Activated CD8-positive, alpha-beta T cell treated with anti-CD3 and anti-CD28 coated beads for 36 hours (primary cell): ENCODE measurements at regions not wholly inside any gene's neighbourhood (a gene's known extent, or its start where the extent isn't known, plus 50 kb on each side); places are given as distances from the start of the nearest gene placed in this dataset.

Experiments used
- ATAC-seq: fragments of 200-7000 bp; cut with Tn5 transposase; one replicate; pipeline ENCODE4 v1.10.0; 2021; ENCODE audit warnings: mild to moderate bottlenecking, moderate library complexity
- CTCF ChIA-PET: fragments of 350-600 bp; sonication (Branson Sonifier 250); formaldehyde crosslinking; loops from one replicate; lab custom pipeline; 2021; ENCODE audit warnings: antibody characterized with exemption; lab: Charles Lee
- POLR2A ChIA-PET: fragments of 350-600 bp; sonication (Branson Sonifier 250); formaldehyde crosslinking; loops from one replicate; lab custom pipeline; 2021; ENCODE audit warnings: antibody characterized with exemption; lab: Charles Lee
- DNase-seq: peaks from one replicate; pipeline ENCODE4 v3.0.0-alpha.2; 2020
- H3K27ac Mint-ChIP-seq: one replicate; pipeline ENCODE4 v1.8.0; 2021; ENCODE audit warnings: mild to moderate bottlenecking, mixed read lengths
- H3K27me3 Mint-ChIP-seq: one replicate; pipeline ENCODE4 v1.8.0; 2021; ENCODE audit warnings: mixed read lengths
- H3K36me3 Mint-ChIP-seq: one replicate; pipeline ENCODE4 v1.8.0; 2021; ENCODE audit warnings: low read depth, mixed read lengths
- H3K4me1 Mint-ChIP-seq: one replicate; pipeline ENCODE4 v1.8.0; 2021; ENCODE audit warnings: low read depth, mixed read lengths
- H3K4me3 Mint-ChIP-seq: one replicate; pipeline ENCODE4 v1.8.0; 2021; ENCODE audit warnings: mild to moderate bottlenecking, moderate library complexity, mixed read lengths
- H3K9me3 Mint-ChIP-seq: one replicate; pipeline ENCODE4 v1.8.0; 2021; ENCODE audit warnings: mixed read lengths
- intact Hi-C: fragments of 100-400 bp; cut with micrococcal nuclease; formaldehyde crosslinking; loops from one replicate; pipeline ENCODE4 v1.10.0; 2022
- TF ChIP-seq, protein P1 (sequence below): fragments of 200-600 bp; IDR thresholded peaks from one replicate; pipeline ENCODE4 v1.8.0; 2022; ENCODE audit warnings: antibody characterized with exemption, mild to moderate bottlenecking

DNA sequence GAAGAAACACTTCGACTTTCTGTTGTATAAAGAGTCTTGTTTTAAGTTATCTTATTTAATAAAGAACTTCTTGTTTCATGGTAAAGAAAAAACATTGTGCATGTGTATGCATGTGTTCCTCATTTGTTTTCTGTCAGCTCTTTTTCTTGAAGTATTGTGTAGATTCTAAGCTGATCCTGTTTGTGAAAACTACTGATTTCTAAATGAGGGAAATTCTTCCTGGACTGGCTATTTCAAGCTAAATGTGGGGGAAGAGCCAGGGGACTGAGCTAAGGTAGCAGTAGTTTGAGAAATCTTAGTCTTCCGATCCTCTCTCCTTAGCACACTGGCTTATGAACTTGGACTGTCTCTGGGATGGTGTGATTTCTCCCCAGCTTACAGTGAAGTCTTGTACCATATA is 56.4 kb upstream of the RBMS1 start:
- Mint-ChIP-seq H3K9me3 (no peaks in the 10 kb centered on the region), H3K4me3 (no peak overlapping the region)
- TF ChIP-seq, protein P1, sequence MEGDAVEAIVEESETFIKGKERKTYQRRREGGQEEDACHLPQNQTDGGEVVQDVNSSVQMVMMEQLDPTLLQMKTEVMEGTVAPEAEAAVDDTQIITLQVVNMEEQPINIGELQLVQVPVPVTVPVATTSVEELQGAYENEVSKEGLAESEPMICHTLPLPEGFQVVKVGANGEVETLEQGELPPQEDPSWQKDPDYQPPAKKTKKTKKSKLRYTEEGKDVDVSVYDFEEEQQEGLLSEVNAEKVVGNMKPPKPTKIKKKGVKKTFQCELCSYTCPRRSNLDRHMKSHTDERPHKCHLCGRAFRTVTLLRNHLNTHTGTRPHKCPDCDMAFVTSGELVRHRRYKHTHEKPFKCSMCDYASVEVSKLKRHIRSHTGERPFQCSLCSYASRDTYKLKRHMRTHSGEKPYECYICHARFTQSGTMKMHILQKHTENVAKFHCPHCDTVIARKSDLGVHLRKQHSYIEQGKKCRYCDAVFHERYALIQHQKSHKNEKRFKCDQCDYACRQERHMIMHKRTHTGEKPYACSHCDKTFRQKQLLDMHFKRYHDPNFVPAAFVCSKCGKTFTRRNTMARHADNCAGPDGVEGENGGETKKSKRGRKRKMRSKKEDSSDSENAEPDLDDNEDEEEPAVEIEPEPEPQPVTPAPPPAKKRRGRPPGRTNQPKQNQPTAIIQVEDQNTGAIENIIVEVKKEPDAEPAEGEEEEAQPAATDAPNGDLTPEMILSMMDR = no peak

DNA sequence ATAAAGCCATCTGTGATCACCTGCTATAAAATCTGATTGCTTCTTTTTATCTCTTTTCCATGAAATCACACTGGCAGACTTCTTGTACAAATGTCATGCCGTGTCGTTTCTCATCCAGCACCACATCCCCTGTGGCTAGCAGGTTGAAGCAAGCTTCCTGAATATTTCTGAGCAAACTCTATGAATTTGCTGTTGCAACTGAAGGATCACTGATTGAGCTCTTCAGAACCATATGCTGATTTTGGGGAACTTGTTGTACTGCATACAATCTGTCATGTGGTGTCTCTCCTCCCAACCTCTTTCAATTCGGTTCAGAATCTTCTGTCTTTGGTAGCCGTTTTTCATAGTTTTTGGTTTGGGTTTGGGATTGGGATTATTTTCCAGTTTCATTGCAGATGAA is 57.7 kb upstream of the RBMS1 start:
- H3K27me3 Mint-ChIP-seq = peaks cover 1% of the 10 kb centered on the region
- TF ChIP-seq, protein P1 = no peak
- no peaks in the 10 kb centered on the region for H3K9me3 Mint-ChIP-seq
- no peak overlapping the region for H3K4me3 Mint-ChIP-seq
- DNase-seq (no peak), ATAC-seq (no peak)
- H3K4me1 Mint-ChIP-seq = peaks cover 2% of the 10 kb centered on the region
- H3K27ac Mint-ChIP-seq = no peak overlapping the region
- POLR2A ChIA-PET = no interaction called here
- no peaks in the 10 kb centered on the region for H3K36me3 Mint-ChIP-seq
- CTCF ChIA-PET = no interaction called here
- intact Hi-C loops = no loop called here

More for the DNA sequence above, 56.4 kb upstream of the RBMS1 start:
- H3K27me3 Mint-ChIP-seq = peaks cover 1% of the 10 kb centered on the region
- DNase-seq (no peak), ATAC-seq (no peak)
- peaks cover 2% of the 10 kb centered on the region for H3K4me1 Mint-ChIP-seq
- H3K27ac Mint-ChIP-seq = no peak overlapping the region
- ChIA-PET CTCF (no interaction called here), POLR2A (no interaction called here)
- intact Hi-C loops = no loop called here
- no peaks in the 10 kb centered on the region for H3K36me3 Mint-ChIP-seq

DNA sequence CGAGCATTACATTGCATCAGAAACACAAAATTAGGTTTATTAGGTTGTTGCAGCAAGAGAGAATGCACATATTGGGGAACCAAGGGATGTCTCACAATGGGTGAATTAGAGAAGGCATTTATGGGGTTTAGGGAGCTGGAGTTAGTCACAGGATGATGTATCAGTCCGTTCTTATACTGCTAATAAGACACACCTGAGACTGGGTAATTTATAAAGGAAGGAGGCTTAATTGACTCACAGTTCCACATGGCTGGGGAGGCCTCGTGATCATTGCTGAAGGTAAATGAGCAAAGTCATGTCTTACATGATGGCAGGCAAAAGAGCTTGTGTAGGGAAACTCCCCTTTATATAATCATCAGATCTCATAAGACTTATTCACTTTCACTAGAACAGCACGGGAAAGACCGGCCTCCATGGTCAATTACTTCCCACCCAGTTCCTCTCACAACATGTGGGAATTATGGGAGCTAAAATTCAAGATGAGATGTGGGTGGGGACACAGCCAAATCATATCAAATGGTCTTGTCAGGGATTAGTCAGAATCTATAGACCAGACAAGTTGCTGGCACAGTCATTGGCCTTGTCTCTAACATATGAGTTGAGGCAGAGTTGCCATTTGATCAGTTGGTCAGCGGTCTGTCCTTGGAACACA is 61.9 kb upstream of the RBMS1 start:
- intact Hi-C loops = no loop called here
- peaks cover 5% of the 10 kb centered on the region for H3K9me3 Mint-ChIP-seq
- POLR2A ChIA-PET = no interaction called here
- H3K27ac Mint-ChIP-seq = no peak overlapping the region
- TF ChIP-seq, protein P1 = no peak
- CTCF ChIA-PET = no interaction called here
- H3K27me3 Mint-ChIP-seq = peaks cover 1% of the 10 kb centered on the region
- no peak overlapping the region for H3K4me3 Mint-ChIP-seq
- ATAC-seq (no peak), DNase-seq (peak; percentile 2)
- no peaks in the 10 kb centered on the region for H3K36me3 Mint-ChIP-seq
- peaks cover 2% of the 10 kb centered on the region for H3K4me1 Mint-ChIP-seq

DNA sequence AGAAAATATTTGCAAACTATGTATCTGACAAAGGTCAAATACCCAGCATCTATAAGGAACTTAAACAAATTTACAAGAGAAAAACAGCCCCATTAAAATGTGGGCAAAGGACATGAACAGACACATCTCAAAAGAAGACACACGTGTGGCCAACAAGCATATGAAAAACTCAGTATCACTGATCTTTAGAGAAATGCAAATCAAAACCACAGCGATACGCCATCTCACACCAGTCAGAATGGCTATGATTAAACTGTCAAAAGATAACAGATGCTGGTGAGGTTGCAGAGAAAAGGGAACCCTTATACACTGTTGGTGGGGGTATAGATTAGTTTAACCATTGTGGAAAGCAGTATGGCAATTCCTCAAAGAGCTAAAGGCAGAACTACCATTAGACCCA is 64.3 kb upstream of the RBMS1 start:
- Mint-ChIP-seq H3K4me3 (no peak overlapping the region), H3K36me3 (no peaks in the 10 kb centered on the region), H3K4me1 (no peaks in the 10 kb centered on the region), H3K27ac (no peak overlapping the region), H3K9me3 (peaks cover 5% of the 10 kb centered on the region), H3K27me3 (peaks cover 1% of the 10 kb centered on the region)
- POLR2A ChIA-PET = no interaction called here
- CTCF ChIA-PET = no interaction called here
- TF ChIP-seq, protein P1 = no peak
- intact Hi-C loops = no loop called here
- ATAC-seq (no peak), DNase-seq (no peak)

DNA sequence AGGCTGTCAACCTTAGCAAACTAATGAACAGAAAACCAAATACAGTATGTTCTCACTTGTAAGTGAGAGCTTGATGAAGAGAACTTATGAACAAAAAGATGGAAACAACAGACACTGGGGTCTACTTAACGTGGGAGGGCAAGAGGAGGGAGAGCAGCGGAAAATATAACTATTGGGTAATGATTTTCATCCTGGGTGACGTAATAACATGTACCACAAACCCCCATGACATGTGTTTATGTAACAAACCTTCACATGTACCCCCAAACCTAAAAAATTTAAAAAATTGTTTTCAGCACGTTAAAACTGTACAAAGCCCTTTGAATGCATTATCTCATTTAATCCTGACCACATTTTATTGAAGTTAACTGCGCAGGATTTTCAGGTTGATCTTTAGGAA is 64.9 kb upstream of the RBMS1 start:
- ChIA-PET CTCF (no interaction called here), POLR2A (no interaction called here)
- peaks cover 5% of the 10 kb centered on the region for H3K9me3 Mint-ChIP-seq
- H3K27me3 Mint-ChIP-seq = no peaks in the 10 kb centered on the region
- TF ChIP-seq, protein P1 = no peak
- no peaks in the 10 kb centered on the region for H3K36me3 Mint-ChIP-seq
- DNase-seq (no peak), ATAC-seq (no peak)
- no peak overlapping the region for H3K4me3 Mint-ChIP-seq
- H3K27ac Mint-ChIP-seq = no peak overlapping the region
- intact Hi-C loops = no loop called here
- no peaks in the 10 kb centered on the region for H3K4me1 Mint-ChIP-seq
